Ishikawa (cell line): ENCODE measurements at regions not wholly inside any gene's neighbourhood (a gene's known extent, or its start where the extent isn't known, plus 50 kb on each side); places are given as distances from the start of the nearest gene placed in this dataset.

Source experiments
- CEBPB ChIP-seq: IDR thresholded peaks from 2 replicates; pipeline ENCODE4 v1.6.1; 2012
- EP300 ChIP-seq: IDR thresholded peaks from 2 replicates; pipeline ENCODE4 v1.6.1; 2012; ENCODE audit warnings: borderline replicate concordance
- MAX ChIP-seq: IDR thresholded peaks from 2 replicates; pipeline ENCODE4 v1.6.1; 2012
- RAD21 ChIP-seq: IDR thresholded peaks from 2 replicates; pipeline ENCODE4 v1.6.1; 2012; ENCODE audit warnings: low read depth
- TCF12 ChIP-seq: IDR thresholded peaks from 2 replicates; pipeline ENCODE4 v1.6.1; 2012; ENCODE audit warnings: low read depth
- TEAD4 ChIP-seq: IDR thresholded peaks from 2 replicates; pipeline ENCODE4 v1.6.1; 2012
- YY1 ChIP-seq: IDR thresholded peaks from 2 replicates; pipeline ENCODE4 v1.6.1; 2012; ENCODE audit warnings: low read depth

- TF ChIP-seq TCF12 (no peak), EP300 (no peak), MAX (no peak), CEBPB (no peak), RAD21 (no peak), YY1 (no peak), TEAD4 (no peak)
These were observed 206.8 kb upstream of the SDK2 start for GRCh38 chr17:73851091-73851490.
